ENCODE measurements at regions not wholly inside any gene's neighbourhood (a gene's known extent, or its start where the extent isn't known, plus 50 kb on each side); places are given as distances from the start of the nearest gene placed in this dataset.

GRCh38 chr20:40508821-40509220, 180.2 kb downstream of the MAFB start:
- TF ChIP-seq, protein P1, sequence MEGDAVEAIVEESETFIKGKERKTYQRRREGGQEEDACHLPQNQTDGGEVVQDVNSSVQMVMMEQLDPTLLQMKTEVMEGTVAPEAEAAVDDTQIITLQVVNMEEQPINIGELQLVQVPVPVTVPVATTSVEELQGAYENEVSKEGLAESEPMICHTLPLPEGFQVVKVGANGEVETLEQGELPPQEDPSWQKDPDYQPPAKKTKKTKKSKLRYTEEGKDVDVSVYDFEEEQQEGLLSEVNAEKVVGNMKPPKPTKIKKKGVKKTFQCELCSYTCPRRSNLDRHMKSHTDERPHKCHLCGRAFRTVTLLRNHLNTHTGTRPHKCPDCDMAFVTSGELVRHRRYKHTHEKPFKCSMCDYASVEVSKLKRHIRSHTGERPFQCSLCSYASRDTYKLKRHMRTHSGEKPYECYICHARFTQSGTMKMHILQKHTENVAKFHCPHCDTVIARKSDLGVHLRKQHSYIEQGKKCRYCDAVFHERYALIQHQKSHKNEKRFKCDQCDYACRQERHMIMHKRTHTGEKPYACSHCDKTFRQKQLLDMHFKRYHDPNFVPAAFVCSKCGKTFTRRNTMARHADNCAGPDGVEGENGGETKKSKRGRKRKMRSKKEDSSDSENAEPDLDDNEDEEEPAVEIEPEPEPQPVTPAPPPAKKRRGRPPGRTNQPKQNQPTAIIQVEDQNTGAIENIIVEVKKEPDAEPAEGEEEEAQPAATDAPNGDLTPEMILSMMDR (IDR thresholded peaks at IDR 0.05; ENCODE audit: low read depth, low read length, poor library complexity, severe bottlenecking) = no peak
- TF ChIP-seq EZH2phosphoT487 (IDR thresholded peaks at IDR 0.05; ENCODE audit: borderline replicate concordance, low read length) = no peak

All from DOHH2 (cell line).